Neural cell (in vitro differentiated cells): ENCODE measurements at regions not wholly inside any gene's neighbourhood (a gene's known extent, or its start where the extent isn't known, plus 50 kb on each side); places are given as distances from the start of the nearest gene placed in this dataset.

Source experiments
- CTCF ChIP-seq: fragments of 450-650 bp; IDR thresholded peaks from 2 replicates; pipeline ENCODE4 v1.5.1; 2014; ENCODE audit warnings: antibody characterized with exemption, mild to moderate bottlenecking, moderate library complexity; ENCODE audit not compliant: poor library complexity, severe bottlenecking
- EZH2 ChIP-seq: fragments of 200-600, 300-800 bp; shearing (Covaris generic), sonication (generic); IDR thresholded peaks from 2 replicates; pipeline ENCODE4 v1.6.1; 2014; ENCODE audit warnings: antibody characterized with exemption, low read length, borderline replicate concordance, mild to moderate bottlenecking; ENCODE audit not compliant: insufficient read depth, poor library complexity, severe bottlenecking
- RAD21 ChIP-seq: fragments of 450-650 bp; conservative IDR thresholded peaks from 2 replicates; pipeline ENCODE4 v1.6.1; 2014; ENCODE audit warnings: antibody characterized with exemption, mild to moderate bottlenecking, moderate library complexity

- TF ChIP-seq CTCF (no peak), RAD21 (no peak), EZH2 (no peak)
These were observed 337.7 kb downstream of the IPO8 start for GRCh38 chr12:30357766-30358490.
